Duodenal mucosa (tissue), 2 donors: ENCODE measurements at regions not wholly inside any gene's neighbourhood (a gene's known extent, or its start where the extent isn't known, plus 50 kb on each side); places are given as distances from the start of the nearest gene placed in this dataset.

ENCODE experiments used
- H3K27ac ChIP-seq: one replicate; pipeline ENCODE4 v1.7.0; 2013; ENCODE audit warnings: low read depth, low read length
- H3K27me3 ChIP-seq, 2 donors: one replicate each; pipeline ENCODE4 v1.7.0; 2013; ENCODE audit warnings: low read length in 2 of 2, control low read depth in 1 of 2; ENCODE audit not compliant: insufficient read depth in 2 of 2, control insufficient read depth in 1 of 2
- H3K36me3 ChIP-seq, 2 donors: one replicate each; pipeline ENCODE4 v1.7.0; 2013; ENCODE audit warnings: low read length in 2 of 2, control low read depth in 1 of 2; ENCODE audit not compliant: insufficient read depth in 2 of 2, control insufficient read depth in 1 of 2
- H3K4me1 ChIP-seq, 2 donors: one replicate each; pipeline ENCODE4 v1.7.0; 2013; ENCODE audit warnings: low read length in 2 of 2, control low read depth in 1 of 2; ENCODE audit not compliant: insufficient read depth in 2 of 2, control insufficient read depth in 1 of 2
- H3K4me3 ChIP-seq, 2 donors: one replicate each; pipeline ENCODE4 v1.7.0; 2013; ENCODE audit warnings: low read length in 2 of 2, low read depth in 1 of 2
- H3K9ac ChIP-seq, 2 donors: one replicate each; pipeline ENCODE4 v1.7.0; 2013; ENCODE audit warnings: low read length in 2 of 2, low read depth in 1 of 2
- H3K9me3 ChIP-seq, 2 donors: one replicate each; pipeline ENCODE4 v1.7.0; 2013; ENCODE audit warnings: low read length in 2 of 2, control low read depth in 1 of 2; ENCODE audit not compliant: control insufficient read depth in 1 of 2

DNA sequence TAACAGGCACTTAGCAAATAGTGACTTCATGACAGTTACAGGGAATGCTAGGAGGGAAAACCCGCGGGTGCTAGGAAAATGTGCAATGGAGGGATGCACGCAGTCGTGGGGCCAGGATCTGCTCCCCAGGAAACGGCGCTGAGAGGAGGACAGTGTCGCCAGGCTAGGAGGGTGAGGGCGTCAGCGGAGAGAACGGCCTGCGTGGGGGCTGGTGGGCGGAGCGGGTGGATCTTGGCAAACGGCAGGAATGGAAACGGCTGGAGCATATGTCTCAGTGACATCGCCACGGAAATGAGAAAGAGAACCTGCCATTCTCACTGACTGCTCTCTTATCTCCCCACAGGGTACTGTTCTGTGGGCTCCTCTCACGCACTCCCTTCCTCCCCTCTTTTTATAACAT, 478.5 kb upstream of the ID2 start:
- Histone ChIP-seq H3K4me1 (no peaks in the 10 kb centered on the region), H3K9ac (no peak overlapping the region), H3K4me3 (no peak overlapping the region), H3K27me3 (peaks cover 0 to 4% of the 10 kb centered on the region in 2 donors), H3K36me3 (no peaks in the 10 kb centered on the region), H3K27ac (no peak overlapping the region), H3K9me3 (peaks cover 0 to 3% of the 10 kb centered on the region in 2 donors)

DNA sequence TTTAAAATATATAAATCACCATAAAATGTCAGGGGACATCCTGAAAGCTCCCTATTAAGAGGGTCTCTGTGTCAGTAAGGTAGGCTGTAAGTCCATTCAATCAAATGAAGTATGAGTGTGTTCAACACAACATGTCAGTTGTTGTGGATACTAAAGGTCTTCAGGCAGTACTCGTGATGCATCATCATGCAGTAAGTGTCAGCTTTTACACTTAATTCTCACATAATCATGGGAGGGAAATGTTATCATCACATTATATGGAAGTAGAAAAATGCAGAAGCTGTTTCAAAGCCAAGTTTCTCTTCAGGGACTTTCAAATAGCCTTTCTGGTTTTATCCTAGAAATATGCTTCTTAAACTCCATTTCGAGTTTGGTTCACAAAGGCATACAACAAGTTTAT, 477.1 kb upstream of the ID2 start:
- H3K4me1 ChIP-seq = no peaks in the 10 kb centered on the region
- H3K9me3 ChIP-seq = peaks cover 0 to 3% of the 10 kb centered on the region in 2 donors
- no peaks in the 10 kb centered on the region for H3K36me3 ChIP-seq
- H3K27ac ChIP-seq = no peak overlapping the region
- no peak overlapping the region for H3K9ac ChIP-seq
- H3K27me3 ChIP-seq = peaks cover 0 to 4% of the 10 kb centered on the region in 2 donors
- H3K4me3 ChIP-seq = no peak overlapping the region

DNA sequence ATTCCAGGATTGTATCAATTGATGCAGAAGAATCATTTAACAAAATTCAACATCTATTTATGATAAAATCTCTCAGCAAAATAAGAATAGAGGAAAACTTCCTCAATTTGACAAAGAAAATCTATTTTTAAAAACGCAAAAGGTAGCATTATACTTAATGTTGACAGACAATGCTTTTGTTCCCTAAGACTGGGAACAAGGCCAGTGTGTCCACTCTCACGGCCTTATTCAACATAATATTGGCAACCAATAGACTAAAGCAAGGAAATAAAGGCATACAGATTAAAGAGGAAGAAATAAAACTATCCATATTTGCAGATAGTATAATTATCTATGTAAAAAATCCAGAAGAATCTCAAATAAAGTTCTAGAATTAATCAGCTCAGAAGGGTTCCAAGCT, 472.4 kb upstream of the ID2 start:
- H3K4me1 ChIP-seq = no peaks in the 10 kb centered on the region
- H3K27me3 ChIP-seq = no peaks in the 10 kb centered on the region
- no peak overlapping the region for H3K27ac ChIP-seq
- H3K9ac ChIP-seq = no peak overlapping the region
- H3K9me3 ChIP-seq = peaks cover 0 to 3% of the 10 kb centered on the region in 2 donors
- no peak overlapping the region for H3K4me3 ChIP-seq
- H3K36me3 ChIP-seq = no peaks in the 10 kb centered on the region

DNA sequence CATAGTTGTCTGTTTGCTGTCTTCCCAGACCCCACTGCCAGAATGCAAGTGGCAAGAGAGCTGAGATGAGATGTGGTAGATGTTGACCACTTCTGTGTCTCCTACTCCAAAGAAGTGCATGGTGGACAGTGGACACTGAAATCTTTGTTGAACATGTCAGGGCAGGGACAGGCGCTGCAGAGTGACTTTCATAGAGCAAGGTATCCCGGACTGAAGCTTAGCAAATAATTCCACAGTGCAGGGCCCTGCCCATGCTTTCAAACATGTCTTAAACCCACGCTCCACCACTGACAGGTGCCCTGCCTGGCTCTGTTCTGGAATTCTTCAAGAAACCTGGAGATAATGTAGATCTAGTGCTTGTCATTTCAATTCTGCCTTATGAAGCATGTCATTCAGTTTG, 470.5 kb upstream of the ID2 start:
- no peak overlapping the region for H3K4me3 ChIP-seq
- peaks cover 0 to 3% of the 10 kb centered on the region in 2 donors for H3K9me3 ChIP-seq
- H3K36me3 ChIP-seq = no peaks in the 10 kb centered on the region
- no peak overlapping the region for H3K27ac ChIP-seq
- H3K4me1 ChIP-seq = no peaks in the 10 kb centered on the region
- H3K27me3 ChIP-seq = no peaks in the 10 kb centered on the region
- H3K9ac ChIP-seq = no peak overlapping the region

DNA sequence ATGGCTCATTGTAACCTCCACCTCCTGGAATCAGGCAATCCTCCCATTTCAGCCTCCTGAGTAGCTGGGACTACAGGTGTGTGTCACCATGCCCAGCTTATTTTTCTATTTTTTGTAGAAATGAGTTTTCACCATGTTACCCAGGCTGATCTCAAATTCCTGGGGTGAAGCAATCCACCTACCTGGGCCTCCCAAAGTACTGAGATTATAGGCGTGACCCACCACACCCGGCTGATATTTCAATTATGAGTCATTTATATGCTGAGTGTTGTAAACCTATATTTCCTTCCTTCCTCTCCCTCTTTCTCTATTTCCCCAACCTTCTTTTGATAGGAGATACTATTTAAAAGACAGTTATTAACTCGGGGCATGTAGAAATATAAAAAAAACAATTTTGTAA, 469.6 kb upstream of the ID2 start:
- Histone ChIP-seq H3K9me3 (peaks cover 0 to 3% of the 10 kb centered on the region in 2 donors), H3K4me3 (no peak overlapping the region), H3K9ac (no peak overlapping the region), H3K4me1 (peaks cover 0 to under 1% of the 10 kb centered on the region in 2 donors), H3K27me3 (no peaks in the 10 kb centered on the region), H3K27ac (no peak overlapping the region), H3K36me3 (no peaks in the 10 kb centered on the region)

DNA sequence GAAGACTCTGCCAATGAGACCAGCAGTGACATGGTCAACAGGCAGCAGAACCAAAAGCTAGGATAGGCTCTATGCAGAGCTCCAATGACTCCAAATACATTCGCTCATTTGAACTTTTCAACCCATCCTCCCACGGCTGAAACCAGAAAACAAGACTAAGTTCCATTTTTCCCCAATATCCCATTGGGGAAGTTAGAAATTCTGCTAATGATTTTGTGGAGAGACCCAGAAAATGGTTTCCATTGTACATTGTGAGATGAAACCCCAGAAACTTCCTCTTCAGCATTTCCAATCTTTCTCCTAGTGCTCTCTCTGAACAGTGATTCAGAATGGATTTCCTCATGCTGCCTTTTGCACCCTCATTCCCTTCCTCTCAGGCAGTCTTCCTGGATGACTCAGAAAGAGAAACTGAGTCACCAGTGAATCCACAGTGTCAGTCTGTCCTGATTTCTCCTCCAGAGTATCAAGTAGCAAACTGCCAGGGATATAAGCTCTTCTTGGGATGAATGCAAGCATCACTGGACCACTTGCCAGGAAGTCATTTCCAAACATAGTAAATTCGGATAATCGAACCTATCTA, 467.7 kb upstream of the ID2 start:
- Histone ChIP-seq H3K9ac (no peak overlapping the region), H3K4me1 (peaks cover 5 to 14% of the 10 kb centered on the region in 2 donors), H3K36me3 (no peaks in the 10 kb centered on the region), H3K27ac (no peak overlapping the region), H3K9me3 (no peaks in the 10 kb centered on the region), H3K4me3 (no peak overlapping the region), H3K27me3 (no peaks in the 10 kb centered on the region)

DNA sequence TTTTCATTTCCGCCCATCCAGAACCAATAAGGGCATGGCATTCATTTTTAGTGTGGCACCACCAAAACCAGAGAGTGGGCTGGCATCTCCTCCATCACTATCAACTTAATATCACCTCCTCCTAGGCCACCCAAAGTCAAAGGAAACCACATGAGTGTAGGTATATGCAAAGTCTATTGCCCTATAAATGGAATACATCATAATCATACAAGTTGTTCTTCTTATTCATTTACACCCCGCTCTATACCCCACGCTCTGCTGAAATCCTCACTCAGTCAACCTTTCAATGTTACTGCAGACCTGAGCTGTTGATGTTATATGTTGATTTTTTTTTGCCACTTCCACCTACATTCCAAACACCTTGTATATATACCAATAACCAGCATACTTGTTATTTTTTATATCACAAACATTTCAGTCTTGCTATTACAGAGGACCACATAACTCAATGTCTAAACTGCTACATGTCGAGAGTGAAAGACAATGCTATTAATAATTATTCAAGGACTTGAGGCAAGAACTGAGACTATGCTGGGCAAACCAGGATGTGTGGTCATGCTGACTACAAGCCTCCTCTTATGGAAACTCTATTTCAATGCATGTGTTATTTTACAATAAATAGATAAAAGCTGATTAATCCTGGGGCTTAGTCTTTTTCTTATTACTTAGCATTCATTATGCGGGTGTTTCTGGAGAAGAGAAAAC, 466.5 kb upstream of the ID2 start:
- Histone ChIP-seq H3K9ac (no peak overlapping the region), H3K4me3 (no peak overlapping the region), H3K36me3 (no peaks in the 10 kb centered on the region), H3K9me3 (no peaks in the 10 kb centered on the region), H3K4me1 (peaks cover 5 to 16% of the 10 kb centered on the region in 2 donors), H3K27me3 (no peaks in the 10 kb centered on the region), H3K27ac (no peak overlapping the region)

DNA sequence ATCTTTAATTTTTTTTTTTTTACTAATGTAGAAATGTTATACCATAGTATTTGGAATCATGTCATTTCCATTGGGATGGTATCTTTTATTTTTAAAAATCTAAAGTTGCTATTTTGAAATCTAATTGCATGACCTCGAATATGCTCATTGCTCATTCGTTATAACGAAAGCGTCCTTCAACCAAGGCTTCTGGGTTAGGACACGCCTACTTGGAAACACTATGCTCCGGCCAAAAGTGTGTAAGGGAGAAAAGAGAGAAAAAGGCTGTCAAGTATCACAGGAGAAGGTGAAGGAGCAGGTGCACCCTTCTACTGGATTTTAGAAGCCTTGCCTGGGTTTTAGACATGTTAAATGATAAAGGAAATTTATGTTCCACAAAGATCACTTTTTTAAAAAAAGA, 465.9 kb upstream of the ID2 start:
- Histone ChIP-seq H3K27me3 (no peaks in the 10 kb centered on the region), H3K4me1 (peaks cover 5 to 16% of the 10 kb centered on the region in 2 donors), H3K4me3 (no peak overlapping the region), H3K9me3 (no peaks in the 10 kb centered on the region), H3K36me3 (no peaks in the 10 kb centered on the region), H3K27ac (no peak overlapping the region), H3K9ac (no peak overlapping the region)

DNA sequence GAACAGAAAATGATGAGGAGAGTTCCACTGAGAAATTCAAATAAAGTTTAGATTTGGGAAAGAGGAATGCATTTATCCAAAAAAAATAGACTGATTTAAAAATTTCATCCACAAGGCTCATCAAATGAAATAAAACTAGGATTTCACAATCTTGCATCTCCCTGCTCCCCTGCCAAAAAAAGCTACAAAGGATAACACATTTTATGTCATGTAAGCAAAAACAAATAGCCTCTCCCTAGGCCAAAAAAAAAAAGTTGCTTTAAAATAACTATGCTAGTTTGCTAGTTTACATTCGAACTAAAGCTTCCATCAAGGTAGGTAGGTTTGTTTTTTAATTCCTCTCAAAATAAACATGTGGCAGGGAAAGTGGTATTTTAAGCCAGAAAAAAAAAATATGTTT, 465.5 kb upstream of the ID2 start:
- no peak overlapping the region for H3K9ac ChIP-seq
- no peak overlapping the region for H3K4me3 ChIP-seq
- no peaks in the 10 kb centered on the region for H3K27me3 ChIP-seq
- H3K36me3 ChIP-seq = no peaks in the 10 kb centered on the region
- no peak overlapping the region for H3K27ac ChIP-seq
- peaks cover 5 to 16% of the 10 kb centered on the region in 2 donors for H3K4me1 ChIP-seq
- H3K9me3 ChIP-seq = no peaks in the 10 kb centered on the region

DNA sequence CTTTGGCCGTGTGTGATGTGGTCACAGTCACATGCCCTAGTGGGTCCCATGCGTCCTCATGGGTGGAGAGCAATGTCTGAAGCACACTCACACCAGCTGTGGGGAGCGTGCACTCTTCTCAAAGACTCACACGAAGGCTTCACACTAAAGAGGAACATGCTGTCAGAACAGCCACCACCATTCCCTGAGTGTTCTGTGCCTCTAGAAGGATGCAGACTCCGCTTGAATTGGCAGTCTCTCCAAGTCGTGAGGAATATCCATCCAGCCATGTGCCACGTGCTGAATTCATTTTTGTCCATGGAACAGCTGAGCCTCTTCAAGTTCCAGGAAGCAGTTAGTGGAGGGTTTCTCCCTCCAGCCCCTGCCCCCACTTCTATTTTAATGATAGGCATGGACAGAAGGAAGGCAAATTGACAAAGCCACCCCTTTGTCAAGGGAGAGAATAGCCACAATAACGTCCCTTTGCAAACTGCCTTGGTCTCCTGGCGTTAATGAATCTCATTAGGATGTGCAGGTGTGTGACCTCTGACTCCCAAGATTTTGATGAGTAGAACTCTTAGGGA, 464.3 kb upstream of the ID2 start:
- Histone ChIP-seq H3K27me3 (no peaks in the 10 kb centered on the region), H3K4me1 (peaks cover 5 to 16% of the 10 kb centered on the region in 2 donors), H3K27ac (no peak overlapping the region), H3K4me3 (no peak overlapping the region), H3K36me3 (no peaks in the 10 kb centered on the region), H3K9me3 (no peaks in the 10 kb centered on the region), H3K9ac (no peak overlapping the region)
